ENCODE measurements at regions not wholly inside any gene's neighbourhood (a gene's known extent, or its start where the extent isn't known, plus 50 kb on each side); places are given as distances from the start of the nearest gene placed in this dataset.

DNA sequence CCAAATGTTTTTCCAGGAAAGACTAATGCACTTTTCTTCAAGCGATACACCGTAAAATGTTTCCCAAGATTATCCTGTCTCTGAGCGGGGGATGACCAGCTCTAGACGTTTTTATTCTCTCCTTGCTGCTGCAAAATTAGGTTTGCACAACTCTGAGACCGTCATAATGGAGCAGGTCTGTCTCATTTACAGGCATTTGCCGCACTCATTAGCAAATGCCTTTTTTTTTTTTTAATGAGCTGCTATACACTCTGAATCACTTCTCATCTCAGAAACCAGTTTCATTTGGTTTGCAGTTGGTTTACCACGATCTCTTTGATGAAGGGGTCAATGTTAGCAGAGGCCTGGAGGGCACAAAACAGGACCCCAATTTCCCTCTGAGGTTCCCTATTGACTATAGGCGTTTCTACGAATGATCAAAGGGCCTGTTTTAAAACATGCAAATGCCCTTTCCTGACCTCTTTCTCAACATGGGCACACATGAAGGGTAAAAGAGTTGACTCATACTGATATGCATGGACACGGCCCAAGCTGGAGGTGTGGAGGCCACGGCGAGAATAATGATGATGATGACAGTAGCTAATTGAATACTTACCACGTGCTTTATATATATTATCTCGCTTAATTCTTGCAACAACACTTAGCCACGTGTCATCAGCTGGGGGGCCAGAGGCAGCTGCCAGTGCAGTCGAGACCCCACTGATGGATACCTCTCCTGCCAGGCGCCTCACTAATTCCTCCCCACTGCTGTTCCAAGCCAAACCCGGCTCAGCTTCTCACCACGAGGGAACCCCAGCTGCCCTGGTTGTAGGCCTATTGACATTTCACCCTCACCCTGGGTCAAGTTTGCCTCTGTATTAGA lies 89.9 kb upstream of the PTCH1 start:
- TF ChIP-seq, protein P1, sequence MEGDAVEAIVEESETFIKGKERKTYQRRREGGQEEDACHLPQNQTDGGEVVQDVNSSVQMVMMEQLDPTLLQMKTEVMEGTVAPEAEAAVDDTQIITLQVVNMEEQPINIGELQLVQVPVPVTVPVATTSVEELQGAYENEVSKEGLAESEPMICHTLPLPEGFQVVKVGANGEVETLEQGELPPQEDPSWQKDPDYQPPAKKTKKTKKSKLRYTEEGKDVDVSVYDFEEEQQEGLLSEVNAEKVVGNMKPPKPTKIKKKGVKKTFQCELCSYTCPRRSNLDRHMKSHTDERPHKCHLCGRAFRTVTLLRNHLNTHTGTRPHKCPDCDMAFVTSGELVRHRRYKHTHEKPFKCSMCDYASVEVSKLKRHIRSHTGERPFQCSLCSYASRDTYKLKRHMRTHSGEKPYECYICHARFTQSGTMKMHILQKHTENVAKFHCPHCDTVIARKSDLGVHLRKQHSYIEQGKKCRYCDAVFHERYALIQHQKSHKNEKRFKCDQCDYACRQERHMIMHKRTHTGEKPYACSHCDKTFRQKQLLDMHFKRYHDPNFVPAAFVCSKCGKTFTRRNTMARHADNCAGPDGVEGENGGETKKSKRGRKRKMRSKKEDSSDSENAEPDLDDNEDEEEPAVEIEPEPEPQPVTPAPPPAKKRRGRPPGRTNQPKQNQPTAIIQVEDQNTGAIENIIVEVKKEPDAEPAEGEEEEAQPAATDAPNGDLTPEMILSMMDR (IDR thresholded peaks at IDR 0.05; ENCODE audit: low read depth, low read length, missing control alignments): no peak
- no peak overlapping the region for H3K4me3 ChIP-seq (replicated peaks; ENCODE audit: low read depth, low read length)
- DNase-seq (ENCODE audit: extremely low read depth, low read depth): no peak

- H3K4me3 ChIP-seq (replicated peaks; ENCODE audit: low read depth, low read length): no peak overlapping the region
- DNase-seq (ENCODE audit: extremely low read depth, low read depth): peak; percentile 20
- TF ChIP-seq, protein P1 (IDR thresholded peaks at IDR 0.05; ENCODE audit: low read depth, low read length, missing control alignments): no peak
Observed at GRCh38 chr9:95605816-95606488, 89.2 kb upstream of the PTCH1 start.

GRCh38 chr9:95605101-95605500 lies 88.3 kb upstream of the PTCH1 start:
- TF ChIP-seq, protein P1 (IDR thresholded peaks at IDR 0.05; ENCODE audit: low read depth, low read length, missing control alignments): no peak
- no peak for DNase-seq (ENCODE audit: extremely low read depth, low read depth)
- no peak overlapping the region for H3K4me3 ChIP-seq (replicated peaks; ENCODE audit: low read depth, low read length)

- TF ChIP-seq, protein P1 (IDR thresholded peaks at IDR 0.05; ENCODE audit: low read depth, low read length, missing control alignments): no peak
- no peak overlapping the region for H3K4me3 ChIP-seq (replicated peaks; ENCODE audit: low read depth, low read length)
- no peak for DNase-seq (ENCODE audit: extremely low read depth, low read depth)
Observed at GRCh38 chr9:95598236-95598635, 81.5 kb upstream of the PTCH1 start.

GRCh38 chr9:95595721-95596295 lies 79.0 kb upstream of the PTCH1 start:
- no peak overlapping the region for H3K4me3 ChIP-seq (replicated peaks; ENCODE audit: low read depth, low read length)
- TF ChIP-seq, protein P1 (IDR thresholded peaks at IDR 0.05; ENCODE audit: low read depth, low read length, missing control alignments): no peak
- DNase-seq (ENCODE audit: extremely low read depth, low read depth): no peak

GRCh38 chr9:95592931-95593330 lies 76.2 kb upstream of the PTCH1 start:
- DNase-seq (ENCODE audit: extremely low read depth, low read depth): no peak
- TF ChIP-seq, protein P1 (IDR thresholded peaks at IDR 0.05; ENCODE audit: low read depth, low read length, missing control alignments): no peak
- H3K4me3 ChIP-seq (replicated peaks; ENCODE audit: low read depth, low read length): no peak overlapping the region

Measured in HFF-Myc (cell line).